ENCODE measurements at regions not wholly inside any gene's neighbourhood (a gene's known extent, or its start where the extent isn't known, plus 50 kb on each side); places are given as distances from the start of the nearest gene placed in this dataset.

- TF ChIP-seq JUND (CRISPR knock-in tag; IDR thresholded peaks at IDR 0.05) (no peak), NFRKB (IDR thresholded peaks at IDR 0.05) (no peak), CBFB (CRISPR knock-in tag; IDR thresholded peaks at IDR 0.05) (no peak), ZNF180 (CRISPR knock-in tag; IDR thresholded peaks at IDR 0.05; ENCODE audit: borderline replicate concordance, low read depth) (no peak), SOX6 (IDR thresholded peaks at IDR 0.05) (no peak), SOX6 (CRISPR knock-in tag; IDR thresholded peaks at IDR 0.05) (no peak), NFE2L1 (CRISPR knock-in tag; IDR thresholded peaks at IDR 0.05; ENCODE audit: borderline replicate concordance) (no peak), SALL2 (CRISPR knock-in tag; IDR thresholded peaks at IDR 0.05) (no peak), EZH2 (conservative IDR thresholded peaks at IDR 0.05; ENCODE audit: low read depth, low read length) (no peak)
These were observed 65.4 kb upstream of the ANKRD55 start for GRCh38 chr5:56298336-56299090.

All from HepG2 (cell line).